ENCODE measurements at regions not wholly inside any gene's neighbourhood (a gene's known extent, or its start where the extent isn't known, plus 50 kb on each side); places are given as distances from the start of the nearest gene placed in this dataset.

GRCh38 chr3:132964266-132964665 is 73.9 kb upstream of the TMEM108 start:
- TF ChIP-seq CTCF (IDR thresholded peaks at IDR 0.05): no peak
- no peak for TF ChIP-seq POLR2AphosphoS5 (IDR thresholded peaks at IDR 0.05; ENCODE audit: low read depth, low read length)
- TF ChIP-seq TCF7L2 (IDR thresholded peaks at IDR 0.05; ENCODE audit: low read depth, low read length): no peak
- TF ChIP-seq SIN3A (IDR thresholded peaks at IDR 0.05; ENCODE audit: borderline replicate concordance, insufficient read depth, low read depth, low read length): no peak
- no peak for TF ChIP-seq REST (IDR thresholded peaks at IDR 0.05; ENCODE audit: insufficient read depth in 1 of 2, low read depth in 2 of 2, low read length in 1 of 2)

Measured in Panc1 (cell line).